Stimulated activated CD4-positive, alpha-beta T cell treated with anti-CD3 and anti-CD28 coated beads, Interleukin-2, amount 100 ng/mL, for 24 hours (primary cell): ENCODE measurements at regions not wholly inside any gene's neighbourhood (a gene's known extent, or its start where the extent isn't known, plus 50 kb on each side); places are given as distances from the start of the nearest gene placed in this dataset.
"Not testable (repeated sequence)": the region's sequence is repeated elsewhere in the genome, so short reads cannot be mapped to it uniquely, and the experiment has no call there.

ENCODE experiments used
- DNase-seq, 2 donors: peaks; one replicate each; pipeline ENCODE4 v3.0.0-alpha.2; 2020

- no peak for DNase-seq
Observed at GRCh38 chr10:2414039-2414438, 653.3 kb upstream of the PFKP start.

- no peak for DNase-seq
Observed at GRCh38 chr10:2410049-2410448, 657.3 kb upstream of the PFKP start.

- no peak for DNase-seq
Observed at GRCh38 chr10:2401459-2401858, 664.1 kb upstream of the ADARB2 start.

- DNase-seq = no peak
Observed at GRCh38 chr10:2399482-2399881, 662.2 kb upstream of the ADARB2 start.

GRCh38 chr10:2392145-2392812 lies 655.0 kb upstream of the ADARB2 start:
- DNase-seq = no peak

- DNase-seq = no peak
Observed at GRCh38 chr10:2387672-2388071, 650.3 kb upstream of the ADARB2 start.

- no peak for DNase-seq
Observed at GRCh38 chr10:2387261-2387660, 649.9 kb upstream of the ADARB2 start.

GRCh38 chr10:2380218-2380617 lies 642.9 kb upstream of the ADARB2 start:
- no peak for DNase-seq

- DNase-seq = no peak
Observed at GRCh38 chr10:2367083-2367482, 629.8 kb upstream of the ADARB2 start.

- DNase-seq = no peak
Observed at GRCh38 chr10:2366264-2366931, 629.1 kb upstream of the ADARB2 start.

GRCh38 chr10:2362331-2362730 lies 625.0 kb upstream of the ADARB2 start:
- no peak for DNase-seq

- DNase-seq = no peak
Observed at GRCh38 chr10:2358586-2358985, 621.3 kb upstream of the ADARB2 start.

GRCh38 chr10:2356670-2357069 lies 619.3 kb upstream of the ADARB2 start:
- no peak for DNase-seq

- no peak for DNase-seq
Observed at GRCh38 chr10:2351566-2351965, 614.2 kb upstream of the ADARB2 start.

GRCh38 chr10:2342206-2342605 lies 604.9 kb upstream of the ADARB2 start:
- DNase-seq = no peak

- no peak for DNase-seq
Observed at GRCh38 chr10:2340831-2341647, 603.7 kb upstream of the ADARB2 start.

GRCh38 chr10:2335626-2336025 lies 598.3 kb upstream of the ADARB2 start:
- DNase-seq = no peak

GRCh38 chr10:2334575-2334974 lies 597.2 kb upstream of the ADARB2 start:
- DNase-seq = no peak

GRCh38 chr10:2329082-2329481 lies 591.8 kb upstream of the ADARB2 start:
- no peak for DNase-seq

- DNase-seq = no peak
Observed at GRCh38 chr10:2326411-2326810, 589.1 kb upstream of the ADARB2 start.

- not testable (repeated sequence) for DNase-seq
Observed at GRCh38 chr10:2315045-2315485, 577.7 kb upstream of the ADARB2 start.

- no peak for DNase-seq
Observed at GRCh38 chr10:2306081-2306480, 568.8 kb upstream of the ADARB2 start.

- DNase-seq = no peak
Observed at GRCh38 chr10:2303169-2303568, 565.8 kb upstream of the ADARB2 start.

GRCh38 chr10:2301227-2301626 lies 563.9 kb upstream of the ADARB2 start:
- no peak for DNase-seq
